OCI-LY3 (cell line): ENCODE measurements at regions not wholly inside any gene's neighbourhood (a gene's known extent, or its start where the extent isn't known, plus 50 kb on each side); places are given as distances from the start of the nearest gene placed in this dataset.

Experiments
- H2AFZ ChIP-seq: fragments of 200-600, 300-600 bp; shearing (Covaris generic); 2 replicates; pipeline ENCODE4 v1.6.0; 2014; ENCODE audit warnings: antibody characterized with exemption, low read depth, low read length
- H3K27ac ChIP-seq: fragments of 200-600, 300-600 bp; sonication (generic); 2 replicates; pipeline ENCODE4 v1.5.1; 2014; ENCODE audit warnings: mild to moderate bottlenecking, low read length, moderate library complexity, mixed read lengths
- H3K27me3 ChIP-seq: fragments of 200-600, 300-600 bp; sonication (generic); 2 replicates; pipeline ENCODE4 v1.6.1; 2014; ENCODE audit warnings: low read depth, low read length, mixed read lengths
- H3K36me3 ChIP-seq: fragments of 200-600, 300-600 bp; sonication (generic); replicated peaks from 2 replicates; pipeline ENCODE3; 2014; ENCODE audit warnings: low read depth, low read length, mixed read lengths
- H3K4me1 ChIP-seq: fragments of 300-600, 200-600 bp; sonication (generic); 2 replicates; pipeline ENCODE4 v1.6.1; 2014; ENCODE audit warnings: low read length, mixed read lengths
- H3K4me2 ChIP-seq: fragments of 200-600, 300-600 bp; sonication (generic); 2 replicates; pipeline ENCODE4 v1.6.1; 2014; ENCODE audit warnings: low read length, mixed read lengths
- H3K4me3 ChIP-seq: fragments of 300-600, 200-600 bp; sonication (generic); 2 replicates; pipeline ENCODE4 v1.5.1; 2014; ENCODE audit warnings: antibody characterized with exemption, mild to moderate bottlenecking, low read length, moderate library complexity
- H3K79me2 ChIP-seq: fragments of 300-600, 200-600 bp; shearing (Covaris generic); 2 replicates; pipeline ENCODE4 v1.6.1; 2014; ENCODE audit warnings: mild to moderate bottlenecking, low read length, mixed read lengths
- H3K9ac ChIP-seq: fragments of 300-600, 200-600 bp; shearing (Covaris generic); 2 replicates; pipeline ENCODE4 v1.6.0; 2014; ENCODE audit warnings: mild to moderate bottlenecking, low read length, moderate library complexity
- H3K9me3 ChIP-seq: fragments of 200-600, 300-600 bp; shearing (Covaris generic); 2 replicates; pipeline ENCODE4 v1.6.1; 2014; ENCODE audit warnings: low read length, mixed read lengths; ENCODE audit not compliant: insufficient read depth
- H4K20me1 ChIP-seq: fragments of 200-600, 300-600 bp; sonication (generic); 2 replicates; pipeline ENCODE4 v1.6.1; 2016; ENCODE audit warnings: low read length, mixed read lengths; ENCODE audit not compliant: insufficient read depth
- EZH2phosphoT487 ChIP-seq: fragments of 200-600 bp; shearing (Covaris generic); IDR thresholded peaks from 2 replicates; pipeline ENCODE4 v1.6.1; 2018; ENCODE audit warnings: antibody characterized with exemption, mixed run types, low read depth
- TF ChIP-seq, protein P1 (sequence below): fragments of 200-600, 300-600 bp; sonication (generic); IDR thresholded peaks from 2 replicates; pipeline ENCODE4 v1.5.1; 2014; ENCODE audit warnings: antibody characterized with exemption, low read length, low read depth

DNA sequence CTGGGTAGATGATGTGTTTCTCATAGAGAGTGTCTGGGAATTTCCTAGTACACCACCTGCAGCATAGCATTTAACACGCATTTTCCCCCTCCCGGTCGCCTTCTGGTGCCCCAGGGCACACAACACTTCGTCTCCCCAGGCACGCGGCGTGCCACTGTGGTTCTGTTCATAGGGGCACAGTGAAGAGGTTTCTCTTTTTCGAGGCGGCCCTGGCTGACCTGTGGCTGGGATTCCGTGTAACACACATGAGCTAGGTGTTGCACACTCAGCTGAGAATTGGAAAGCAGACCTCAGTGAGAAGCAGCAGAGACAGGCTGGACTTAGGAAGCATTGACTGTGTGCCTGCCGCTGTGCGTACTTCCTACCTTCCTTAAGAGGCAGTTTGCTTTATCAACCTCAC, 214.3 kb upstream of the SHH start:
- Histone ChIP-seq H3K9me3 (no peaks in the 10 kb centered on the region), H3K9ac (no peak overlapping the region), H2AFZ (no peak overlapping the region), H3K79me2 (no peaks in the 10 kb centered on the region), H3K4me1 (no peaks in the 10 kb centered on the region), H3K36me3 (no peaks in the 10 kb centered on the region), H3K27ac (no peak overlapping the region), H4K20me1 (no peaks in the 10 kb centered on the region), H3K4me2 (no peak overlapping the region), H3K4me3 (no peak overlapping the region), H3K27me3 (no peaks in the 10 kb centered on the region)
- TF ChIP-seq EZH2phosphoT487 = no peak
- TF ChIP-seq, protein P1, sequence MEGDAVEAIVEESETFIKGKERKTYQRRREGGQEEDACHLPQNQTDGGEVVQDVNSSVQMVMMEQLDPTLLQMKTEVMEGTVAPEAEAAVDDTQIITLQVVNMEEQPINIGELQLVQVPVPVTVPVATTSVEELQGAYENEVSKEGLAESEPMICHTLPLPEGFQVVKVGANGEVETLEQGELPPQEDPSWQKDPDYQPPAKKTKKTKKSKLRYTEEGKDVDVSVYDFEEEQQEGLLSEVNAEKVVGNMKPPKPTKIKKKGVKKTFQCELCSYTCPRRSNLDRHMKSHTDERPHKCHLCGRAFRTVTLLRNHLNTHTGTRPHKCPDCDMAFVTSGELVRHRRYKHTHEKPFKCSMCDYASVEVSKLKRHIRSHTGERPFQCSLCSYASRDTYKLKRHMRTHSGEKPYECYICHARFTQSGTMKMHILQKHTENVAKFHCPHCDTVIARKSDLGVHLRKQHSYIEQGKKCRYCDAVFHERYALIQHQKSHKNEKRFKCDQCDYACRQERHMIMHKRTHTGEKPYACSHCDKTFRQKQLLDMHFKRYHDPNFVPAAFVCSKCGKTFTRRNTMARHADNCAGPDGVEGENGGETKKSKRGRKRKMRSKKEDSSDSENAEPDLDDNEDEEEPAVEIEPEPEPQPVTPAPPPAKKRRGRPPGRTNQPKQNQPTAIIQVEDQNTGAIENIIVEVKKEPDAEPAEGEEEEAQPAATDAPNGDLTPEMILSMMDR = no peak

DNA sequence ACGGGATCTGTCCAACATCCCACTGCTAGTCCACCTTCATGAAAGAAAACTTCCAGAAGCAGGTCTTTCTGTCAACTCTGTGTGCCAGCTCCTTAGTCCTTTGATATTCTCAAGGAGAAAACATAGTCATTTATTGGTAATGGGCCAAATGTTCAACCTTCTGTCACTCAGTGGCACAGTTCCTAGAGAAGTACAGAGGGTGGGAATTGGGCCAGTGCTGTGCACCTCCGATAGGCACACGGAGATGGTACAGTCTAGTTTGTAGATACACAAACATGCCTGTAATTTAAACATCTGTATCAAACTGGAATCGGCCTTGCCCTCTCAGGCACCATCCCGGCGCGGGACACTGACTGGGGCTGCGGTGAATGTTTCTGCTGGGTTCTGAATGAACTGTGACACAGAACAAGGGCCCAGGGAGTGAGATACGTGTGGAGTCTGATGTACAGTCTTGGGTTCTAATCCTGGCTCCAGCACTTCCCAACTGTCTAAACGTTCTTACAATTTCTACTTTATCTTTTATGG, 213.9 kb upstream of the SHH start:
- H3K4me1 ChIP-seq = no peaks in the 10 kb centered on the region
- H3K36me3 ChIP-seq = no peaks in the 10 kb centered on the region
- no peaks in the 10 kb centered on the region for H3K27me3 ChIP-seq
- no peak overlapping the region for H3K27ac ChIP-seq
- H3K4me3 ChIP-seq = no peak overlapping the region
- no peak for TF ChIP-seq EZH2phosphoT487
- TF ChIP-seq, protein P1 = no peak
- H2AFZ ChIP-seq = no peak overlapping the region
- H3K9ac ChIP-seq = no peak overlapping the region
- no peaks in the 10 kb centered on the region for H4K20me1 ChIP-seq
- no peaks in the 10 kb centered on the region for H3K9me3 ChIP-seq
- no peak overlapping the region for H3K4me2 ChIP-seq
- H3K79me2 ChIP-seq = no peaks in the 10 kb centered on the region

DNA sequence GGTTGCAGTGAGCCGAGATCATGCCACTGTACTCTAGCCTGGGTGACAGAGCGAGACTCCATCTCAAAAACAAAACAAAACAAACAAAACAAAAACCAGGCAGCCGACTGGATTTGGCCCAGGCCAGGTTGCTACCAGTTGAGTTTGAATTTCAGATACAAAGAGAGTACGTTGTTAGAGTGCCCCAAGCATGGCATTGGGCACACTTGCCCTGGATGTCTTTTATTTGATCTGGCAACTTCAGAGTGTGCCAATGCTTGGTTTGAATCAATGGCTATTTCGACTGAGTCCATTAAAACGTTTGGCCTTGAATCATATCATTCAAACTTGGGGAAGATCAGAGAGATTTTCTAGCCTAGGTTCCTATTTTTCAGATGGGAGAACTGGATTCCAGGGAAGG, 213.4 kb upstream of the SHH start:
- Histone ChIP-seq H4K20me1 (no peaks in the 10 kb centered on the region), H3K27me3 (no peaks in the 10 kb centered on the region), H2AFZ (no peak overlapping the region), H3K79me2 (no peaks in the 10 kb centered on the region), H3K4me3 (no peak overlapping the region), H3K9ac (no peak overlapping the region), H3K36me3 (no peaks in the 10 kb centered on the region), H3K9me3 (no peaks in the 10 kb centered on the region), H3K27ac (no peak overlapping the region), H3K4me2 (no peak overlapping the region), H3K4me1 (no peaks in the 10 kb centered on the region)
- no peak for TF ChIP-seq EZH2phosphoT487
- TF ChIP-seq, protein P1 = no peak

DNA sequence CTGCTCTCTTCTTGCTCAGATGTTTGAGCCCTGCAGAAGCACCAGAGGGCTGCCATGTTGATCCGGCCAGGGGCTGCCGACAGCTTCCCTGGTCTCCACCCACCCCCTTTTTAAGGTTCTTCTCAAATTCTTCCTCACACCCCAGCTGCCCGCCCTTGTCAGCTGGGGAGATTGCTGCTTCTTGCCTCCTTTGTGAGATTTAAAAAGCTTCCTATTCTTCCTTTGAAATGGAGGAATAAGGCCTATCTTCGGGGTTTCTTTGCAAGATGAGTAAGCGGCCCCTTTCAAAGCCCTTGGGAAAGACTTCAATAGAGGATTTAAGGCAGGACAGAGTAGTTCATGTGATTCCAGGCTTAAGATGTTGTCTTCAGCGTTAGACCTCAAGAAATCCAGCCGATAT, 211.9 kb upstream of the SHH start:
- no peak overlapping the region for H2AFZ ChIP-seq
- H3K27me3 ChIP-seq = no peaks in the 10 kb centered on the region
- H3K9ac ChIP-seq = no peak overlapping the region
- no peak overlapping the region for H3K27ac ChIP-seq
- no peaks in the 10 kb centered on the region for H4K20me1 ChIP-seq
- no peaks in the 10 kb centered on the region for H3K36me3 ChIP-seq
- no peaks in the 10 kb centered on the region for H3K4me1 ChIP-seq
- no peaks in the 10 kb centered on the region for H3K79me2 ChIP-seq
- H3K4me2 ChIP-seq = no peak overlapping the region
- H3K4me3 ChIP-seq = no peak overlapping the region
- H3K9me3 ChIP-seq = no peaks in the 10 kb centered on the region
- TF ChIP-seq EZH2phosphoT487 = no peak
- TF ChIP-seq, protein P1 = no peak
